Left lung (tissue), 4 donors: ENCODE measurements at regions not wholly inside any gene's neighbourhood (a gene's known extent, or its start where the extent isn't known, plus 50 kb on each side); places are given as distances from the start of the nearest gene placed in this dataset.

Source experiments
- ATAC-seq: fragments of 200-7000 bp; cut with Tn5 transposase; one replicate; pipeline ENCODE4 v1.9.1; 2020; ENCODE audit warnings: moderate library complexity
- DNase-seq, 4 donors: peaks; one replicate each; pipeline ENCODE4 v3.0.0-alpha.2; 2013 to 2020
- H3K27ac ChIP-seq, 2 donors: fragments of 200-600 bp; sonication (generic) in 1 of 2; one replicate each; pipeline versions ENCODE4 v1.5.0 to v1.8.0; 2020 to 2021
- H3K27me3 ChIP-seq, 2 donors: fragments of 200-600 bp; sonication (generic) in 1 of 2; one replicate each; pipeline versions ENCODE4 v1.5.0 to v1.8.0; 2020 to 2021
- H3K36me3 ChIP-seq, 2 donors: fragments of 200-600 bp; sonication (generic) in 1 of 2; one replicate each; pipeline versions ENCODE4 v1.5.0 to v1.8.0; 2020 to 2021
- H3K4me1 ChIP-seq, 2 donors: fragments of 200-600 bp; one replicate each; pipeline ENCODE4 v1.8.0; 2021
- H3K4me3 ChIP-seq, 2 donors: fragments of 200-600 bp; sonication (generic) in 1 of 2; one replicate each; pipeline versions ENCODE4 v1.5.0 to v1.8.0; 2020 to 2021; ENCODE audit warnings: mild to moderate bottlenecking in 1 of 2
- H3K9me3 ChIP-seq, 2 donors: fragments of 200-600 bp; sonication (generic) in 1 of 2; one replicate each; pipeline versions ENCODE4 v1.5.0 to v1.8.0; 2020 to 2021
- intact Hi-C, 2 donors: fragments of 100-400 bp; cut with DNase I; formaldehyde crosslinking; loops; one replicate each; pipeline versions ENCODE4 v1.11.2 to v1.14.2; 2022
- TF ChIP-seq, protein P1 (sequence below), 2 donors: fragments of 200-600 bp; sonication (generic) in 1 of 2; IDR thresholded peaks; one replicate each; pipeline versions ENCODE4 v1.5.0 to v1.8.0; 2021; ENCODE audit warnings: antibody characterized with exemption in 2 of 2
- donor health status: DM: no; HTN: yes; CAD: no.
- donor health status: DM: no; HTN: no; CAD: no.

DNA sequence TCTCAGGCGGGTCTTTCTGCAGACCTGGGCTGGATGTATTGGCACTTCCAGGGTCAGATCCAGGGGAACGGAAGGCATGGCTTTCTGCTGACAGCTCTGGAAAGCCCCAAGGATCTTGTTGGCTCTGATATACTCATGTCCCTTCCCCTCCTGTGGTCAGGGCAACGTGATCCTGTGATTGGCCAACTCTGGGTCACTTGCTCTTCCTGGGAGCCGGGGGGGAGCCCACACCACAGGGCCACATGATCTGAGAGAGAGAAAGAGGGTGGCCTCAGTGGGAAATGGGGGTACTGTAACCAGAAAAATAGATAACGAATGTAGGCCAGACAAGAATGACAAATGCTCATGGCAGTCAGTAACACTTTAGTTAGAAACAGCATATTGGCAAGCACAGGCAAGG is 223.0 kb downstream of the NFATC2 start:
- Histone ChIP-seq H3K36me3 (no peaks in the 10 kb centered on the region), H3K27me3 (peaks cover 0 to 11% of the 10 kb centered on the region in 2 donors), H3K4me3 (no peak overlapping the region), H3K9me3 (no peaks in the 10 kb centered on the region), H3K27ac (no peak overlapping the region), H3K4me1 (no peaks in the 10 kb centered on the region)
- intact Hi-C loops = no loop called here
- TF ChIP-seq, protein P1, sequence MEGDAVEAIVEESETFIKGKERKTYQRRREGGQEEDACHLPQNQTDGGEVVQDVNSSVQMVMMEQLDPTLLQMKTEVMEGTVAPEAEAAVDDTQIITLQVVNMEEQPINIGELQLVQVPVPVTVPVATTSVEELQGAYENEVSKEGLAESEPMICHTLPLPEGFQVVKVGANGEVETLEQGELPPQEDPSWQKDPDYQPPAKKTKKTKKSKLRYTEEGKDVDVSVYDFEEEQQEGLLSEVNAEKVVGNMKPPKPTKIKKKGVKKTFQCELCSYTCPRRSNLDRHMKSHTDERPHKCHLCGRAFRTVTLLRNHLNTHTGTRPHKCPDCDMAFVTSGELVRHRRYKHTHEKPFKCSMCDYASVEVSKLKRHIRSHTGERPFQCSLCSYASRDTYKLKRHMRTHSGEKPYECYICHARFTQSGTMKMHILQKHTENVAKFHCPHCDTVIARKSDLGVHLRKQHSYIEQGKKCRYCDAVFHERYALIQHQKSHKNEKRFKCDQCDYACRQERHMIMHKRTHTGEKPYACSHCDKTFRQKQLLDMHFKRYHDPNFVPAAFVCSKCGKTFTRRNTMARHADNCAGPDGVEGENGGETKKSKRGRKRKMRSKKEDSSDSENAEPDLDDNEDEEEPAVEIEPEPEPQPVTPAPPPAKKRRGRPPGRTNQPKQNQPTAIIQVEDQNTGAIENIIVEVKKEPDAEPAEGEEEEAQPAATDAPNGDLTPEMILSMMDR (IDR thresholded peaks at IDR 0.05) = no peak
- no peak for ATAC-seq
- DNase-seq = no peak

DNA sequence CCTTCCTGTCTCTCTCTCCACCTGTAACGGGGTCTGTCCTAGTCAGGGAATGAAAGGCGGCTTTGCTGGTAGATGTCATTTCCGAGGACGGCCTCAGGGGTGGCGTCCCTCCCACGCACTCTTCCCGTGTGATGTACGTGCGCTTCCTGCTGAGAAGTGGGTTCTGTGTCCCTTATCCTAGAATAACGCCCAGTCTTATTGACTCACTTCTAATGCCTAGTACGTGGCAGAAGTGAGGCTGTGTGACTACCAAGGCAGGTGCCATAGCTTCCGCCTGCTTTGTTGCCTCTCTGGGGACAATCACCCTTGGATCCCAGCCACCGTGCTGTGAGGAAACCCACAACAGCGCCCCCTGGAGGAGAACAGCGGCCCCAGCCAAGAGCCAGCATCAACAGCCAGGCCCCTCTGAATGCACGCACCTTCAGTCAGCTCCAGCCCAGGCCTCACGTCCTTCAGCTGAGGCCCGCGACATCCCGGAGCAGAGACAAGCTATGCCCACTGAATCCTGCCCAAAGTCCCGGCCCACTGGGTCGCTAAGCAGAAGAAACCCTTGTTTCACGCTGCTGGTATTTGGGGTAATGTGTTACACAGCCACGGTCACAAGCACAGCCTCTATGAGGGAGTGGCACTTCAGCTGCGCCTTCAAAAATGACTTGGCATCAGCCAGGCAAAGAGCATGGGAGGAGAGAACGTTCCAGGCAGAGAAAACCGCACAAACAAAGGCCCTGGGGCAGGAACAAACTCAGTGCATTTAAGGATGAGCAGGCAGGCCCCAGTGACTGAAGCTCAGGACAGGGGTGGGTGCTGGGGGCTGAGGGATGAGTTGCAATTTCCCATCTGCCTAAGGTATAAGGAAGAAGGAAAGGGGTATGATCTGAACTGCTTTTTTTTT is 224.2 kb downstream of the NFATC2 start:
- TF ChIP-seq, protein P1 (IDR thresholded peaks at IDR 0.05) = peak in 1 of 2 donors; percentile 34
- H3K27ac ChIP-seq = no peak overlapping the region
- ATAC-seq = peak; percentile 33
- intact Hi-C loops = no loop called here
- H3K36me3 ChIP-seq = no peaks in the 10 kb centered on the region
- no peaks in the 10 kb centered on the region for H3K9me3 ChIP-seq
- H3K27me3 ChIP-seq = peaks cover 0 to 11% of the 10 kb centered on the region in 2 donors
- peak in 1 of 4 donors; percentile 51 for DNase-seq
- no peaks in the 10 kb centered on the region for H3K4me1 ChIP-seq
- no peak overlapping the region for H3K4me3 ChIP-seq

GRCh38 chr20:51315390-51315789 is 227.1 kb downstream of the NFATC2 start:
- DNase-seq (no peak), ATAC-seq (no peak)
- no peaks in the 10 kb centered on the region for H3K36me3 ChIP-seq
- no peaks in the 10 kb centered on the region for H3K9me3 ChIP-seq
- intact Hi-C loops = no loop called here
- H3K4me3 ChIP-seq = no peak overlapping the region
- H3K4me1 ChIP-seq = no peaks in the 10 kb centered on the region
- H3K27ac ChIP-seq = no peak overlapping the region
- H3K27me3 ChIP-seq = peaks cover 0 to 11% of the 10 kb centered on the region in 2 donors
- TF ChIP-seq, protein P1 (IDR thresholded peaks at IDR 0.05) = no peak

- H3K9me3 ChIP-seq = no peaks in the 10 kb centered on the region
- no peak overlapping the region for H3K4me3 ChIP-seq
- TF ChIP-seq, protein P1 (IDR thresholded peaks at IDR 0.05) = no peak
- intact Hi-C loops = no loop called here
- H3K36me3 ChIP-seq = no peaks in the 10 kb centered on the region
- no peaks in the 10 kb centered on the region for H3K4me1 ChIP-seq
- no peak overlapping the region for H3K27ac ChIP-seq
- ATAC-seq (no peak), DNase-seq (peak in 1 of 4 donors; percentile 20)
- H3K27me3 ChIP-seq = peaks cover 0 to 13% of the 10 kb centered on the region in 2 donors
Measured at GRCh38 chr20:51313358-51313827, 229.1 kb downstream of the NFATC2 start.

DNA sequence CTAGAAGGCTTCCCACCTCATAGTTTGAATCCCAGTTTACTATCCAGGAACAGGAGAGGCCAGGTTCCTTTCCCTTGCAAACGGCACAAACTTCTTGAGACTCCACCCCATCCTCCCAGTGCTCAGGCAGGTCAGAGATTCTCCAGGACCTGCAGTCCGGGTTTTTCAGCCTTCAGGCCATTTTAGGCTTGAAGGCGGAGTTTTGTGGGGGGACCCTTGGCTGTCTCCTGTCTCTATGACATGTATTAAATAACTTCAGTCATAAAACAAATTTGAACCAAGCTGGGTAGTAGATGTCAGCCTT is 230.1 kb downstream of the NFATC2 start:
- Histone ChIP-seq H3K4me3 (no peak overlapping the region), H3K4me1 (no peaks in the 10 kb centered on the region), H3K36me3 (no peaks in the 10 kb centered on the region), H3K27ac (no peak overlapping the region), H3K27me3 (peaks cover 0 to 11% of the 10 kb centered on the region in 2 donors), H3K9me3 (no peaks in the 10 kb centered on the region)
- ATAC-seq (peak; percentile 16), DNase-seq (no peak)
- TF ChIP-seq, protein P1 (IDR thresholded peaks at IDR 0.05) = no peak
- intact Hi-C loops = no loop called here
